ENCODE measurements at regions not wholly inside any gene's neighbourhood (a gene's known extent, or its start where the extent isn't known, plus 50 kb on each side); places are given as distances from the start of the nearest gene placed in this dataset.

GRCh38 chr3:116927918-116928317 lies 218.3 kb downstream of the TUSC7 start:
- Mint-ChIP-seq H3K4me3 (no peak overlapping the region), H3K9me3 (peaks cover 17% of the 10 kb centered on the region), H3K27me3 (no peaks in the 10 kb centered on the region), H3K4me1 (ENCODE audit: low read depth) (no peaks in the 10 kb centered on the region), H3K36me3 (ENCODE audit: low read depth) (no peaks in the 10 kb centered on the region), H3K27ac (no peak overlapping the region)
- Histone ChIP-seq H3K4me3 (ENCODE audit: low read length) (no peak overlapping the region), H3K9me3 (ENCODE audit: control insufficient read depth in 1 of 2, insufficient read depth in 1 of 2, low read length in 2 of 2) (peaks cover 0 to 15% of the 10 kb centered on the region in 2 experiments), H3K4me1 (ENCODE audit: insufficient read depth, low read length) (no peaks in the 10 kb centered on the region), H3K36me3 (ENCODE audit: insufficient read depth, low read length) (no peaks in the 10 kb centered on the region), H3K27ac (ENCODE audit: low read depth in 1 of 2, low read length in 2 of 2) (no peak overlapping the region), H3K27me3 (ENCODE audit: control insufficient read depth in 1 of 2, insufficient read depth in 2 of 2, low read length in 2 of 2) (no peaks in the 10 kb centered on the region)
- POLR2A ChIA-PET = no interaction called here
- intact Hi-C loops (cut with DNase I, micrococcal nuclease) = no loop called here
- DNase-seq (no peak), ATAC-seq (ENCODE audit: poor library complexity) (no peak)
- CTCF ChIA-PET = no interaction called here
- no peak for TF ChIP-seq CTCF (IDR thresholded peaks at IDR 0.05)

GRCh38 chr3:116929505-116930222 lies 220.1 kb downstream of the TUSC7 start:
- no peaks in the 10 kb centered on the region for H3K27me3 Mint-ChIP-seq
- intact Hi-C loops (cut with DNase I, micrococcal nuclease) = no loop called here
- peaks cover 0 to 15% of the 10 kb centered on the region in 2 experiments for H3K9me3 ChIP-seq (ENCODE audit: control insufficient read depth in 1 of 2, insufficient read depth in 1 of 2, low read length in 2 of 2)
- H3K4me3 ChIP-seq (ENCODE audit: low read length) = no peak overlapping the region
- ChIA-PET CTCF (no interaction called here), POLR2A (no interaction called here)
- no peaks in the 10 kb centered on the region for H3K36me3 ChIP-seq (ENCODE audit: insufficient read depth, low read length)
- no peaks in the 10 kb centered on the region for H3K36me3 Mint-ChIP-seq (ENCODE audit: low read depth)
- H3K27ac ChIP-seq (ENCODE audit: low read depth in 1 of 2, low read length in 2 of 2) = no peak overlapping the region
- no peaks in the 10 kb centered on the region for H3K4me1 Mint-ChIP-seq (ENCODE audit: low read depth)
- no peak for DNase-seq
- H3K9me3 Mint-ChIP-seq = peaks cover 11% of the 10 kb centered on the region
- no peak overlapping the region for H3K4me3 Mint-ChIP-seq
- no peak for TF ChIP-seq CTCF (IDR thresholded peaks at IDR 0.05)
- no peaks in the 10 kb centered on the region for H3K4me1 ChIP-seq (ENCODE audit: insufficient read depth, low read length)
- H3K27ac Mint-ChIP-seq = no peak overlapping the region
- H3K27me3 ChIP-seq (ENCODE audit: control insufficient read depth in 1 of 2, insufficient read depth in 2 of 2, low read length in 2 of 2) = no peaks in the 10 kb centered on the region
- ATAC-seq (ENCODE audit: poor library complexity) = no peak

DNA sequence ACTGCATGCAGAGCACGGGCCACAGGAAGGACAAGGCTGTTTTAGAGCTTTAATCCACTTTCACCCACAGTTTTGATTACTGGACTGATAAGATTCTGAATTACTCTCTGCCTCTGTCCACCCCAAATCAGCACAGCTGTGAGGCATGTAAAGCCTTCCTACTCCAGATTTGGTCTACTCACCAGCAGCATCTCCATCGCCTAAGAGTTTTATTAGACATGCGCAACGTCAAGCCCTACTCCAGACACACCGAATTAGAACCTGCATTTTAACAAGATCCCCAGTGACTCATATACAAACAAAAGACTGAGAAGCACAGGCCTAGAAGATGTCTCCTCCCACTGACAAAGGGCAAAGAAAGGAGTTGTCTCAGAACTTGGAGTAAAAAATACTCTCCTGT lies 221.2 kb downstream of the TUSC7 start:
- no peaks in the 10 kb centered on the region for H3K27me3 ChIP-seq (ENCODE audit: control insufficient read depth in 1 of 2, insufficient read depth in 2 of 2, low read length in 2 of 2)
- H3K4me3 ChIP-seq (ENCODE audit: low read length) = no peak overlapping the region
- H3K36me3 Mint-ChIP-seq (ENCODE audit: low read depth) = no peaks in the 10 kb centered on the region
- TF ChIP-seq CTCF (IDR thresholded peaks at IDR 0.05) = no peak
- H3K9me3 ChIP-seq (ENCODE audit: control insufficient read depth in 1 of 2, insufficient read depth in 1 of 2, low read length in 2 of 2) = peaks cover 0 to 11% of the 10 kb centered on the region in 2 experiments
- no peaks in the 10 kb centered on the region for H3K4me1 Mint-ChIP-seq (ENCODE audit: low read depth)
- no peak for DNase-seq
- no peak for ATAC-seq (ENCODE audit: poor library complexity)
- POLR2A ChIA-PET = no interaction called here
- H3K27ac ChIP-seq (ENCODE audit: low read depth in 1 of 2, low read length in 2 of 2) = no peak overlapping the region
- intact Hi-C loops (cut with DNase I, micrococcal nuclease) = no loop called here
- H3K36me3 ChIP-seq (ENCODE audit: insufficient read depth, low read length) = no peaks in the 10 kb centered on the region
- no peak overlapping the region for H3K27ac Mint-ChIP-seq
- no peak overlapping the region for H3K4me3 Mint-ChIP-seq
- H3K4me1 ChIP-seq (ENCODE audit: insufficient read depth, low read length) = no peaks in the 10 kb centered on the region
- no peaks in the 10 kb centered on the region for H3K27me3 Mint-ChIP-seq
- peaks cover 8% of the 10 kb centered on the region for H3K9me3 Mint-ChIP-seq
- CTCF ChIA-PET = no interaction called here

Data from CD4-positive, alpha-beta T cell (primary cell).